GM23338 (cell line): ENCODE measurements at regions not wholly inside any gene's neighbourhood (a gene's known extent, or its start where the extent isn't known, plus 50 kb on each side); places are given as distances from the start of the nearest gene placed in this dataset.

Source experiments
- CREB1 ChIP-seq: fragments of 250-450 bp; sonication (Bioruptor Pico); IDR thresholded peaks from 2 replicates; pipeline ENCODE4 v1.5.0; 2020; ENCODE audit warnings: low read depth, mild to moderate bottlenecking, moderate library complexity
- EZH2 ChIP-seq: fragments of 200-600 bp; sonication (generic); IDR thresholded peaks from one replicate; pipeline ENCODE4 v1.8.0; 2017; ENCODE audit warnings: antibody characterized with exemption, mild to moderate bottlenecking, low read depth; ENCODE audit not compliant: unreplicated experiment
- EZH2phosphoT487 ChIP-seq: fragments of 200-600 bp; sonication (generic); IDR thresholded peaks from one replicate; pipeline ENCODE4 v1.8.1; 2018; ENCODE audit warnings: antibody characterized with exemption; ENCODE audit not compliant: unreplicated experiment
- JUNB ChIP-seq: IDR thresholded peaks from one replicate; pipeline ENCODE4 v1.6.1; 2016; ENCODE audit warnings: antibody characterized with exemption; ENCODE audit not compliant: unreplicated experiment
- NANOG ChIP-seq: IDR thresholded peaks from 2 replicates; pipeline ENCODE4 v1.6.1; 2016; ENCODE audit warnings: antibody characterized with exemption, borderline replicate concordance
- POLR2AphosphoS5 ChIP-seq: IDR thresholded peaks from 2 replicates; pipeline ENCODE4 v1.6.1; 2016; ENCODE audit warnings: antibody characterized with exemption, low read depth
- STAT1 ChIP-seq: IDR thresholded peaks from one replicate; pipeline ENCODE4 v1.6.1; 2016; ENCODE audit warnings: antibody characterized with exemption; ENCODE audit not compliant: unreplicated experiment
- ZNF114 ChIP-seq: fragments of 250-450 bp; sonication (Bioruptor Pico); IDR thresholded peaks from 2 replicates; pipeline ENCODE4 v1.5.0; 2020; ENCODE audit warnings: mild to moderate bottlenecking, moderate library complexity
- ZNF331 ChIP-seq: fragments of 250-450 bp; sonication (Bioruptor Pico); IDR thresholded peaks from 2 replicates; pipeline ENCODE4 v1.5.0; 2020; ENCODE audit warnings: low read depth, mild to moderate bottlenecking, moderate library complexity
- TF ChIP-seq, protein P1 (sequence below), 2 experiments: fragments of 200-600 bp in 1 of 2; sonication (generic) in 1 of 2; conservative IDR thresholded peaks; 2 replicates each; pipeline versions ENCODE4 v1.5.1 to v1.6.1; 2016 to 2017; ENCODE audit warnings: antibody characterized with exemption in 2 of 2, low read depth in 2 of 2, mild to moderate bottlenecking in 2 of 2, moderate library complexity in 1 of 2
- TF ChIP-seq, protein P2 (sequence below): IDR thresholded peaks from one replicate; pipeline ENCODE4 v1.6.1; 2018; ENCODE audit warnings: antibody characterized with exemption; ENCODE audit not compliant: unreplicated experiment
- TF ChIP-seq, protein P3 (sequence below): IDR thresholded peaks from 2 replicates; pipeline ENCODE4 v1.6.1; 2016; ENCODE audit warnings: antibody characterized with exemption
- TF ChIP-seq, protein P4 (sequence below): fragments of 250-450 bp; sonication (Bioruptor Pico); IDR thresholded peaks from 2 replicates; pipeline ENCODE4 v1.5.0; 2020; ENCODE audit warnings: mild to moderate bottlenecking, moderate library complexity

DNA sequence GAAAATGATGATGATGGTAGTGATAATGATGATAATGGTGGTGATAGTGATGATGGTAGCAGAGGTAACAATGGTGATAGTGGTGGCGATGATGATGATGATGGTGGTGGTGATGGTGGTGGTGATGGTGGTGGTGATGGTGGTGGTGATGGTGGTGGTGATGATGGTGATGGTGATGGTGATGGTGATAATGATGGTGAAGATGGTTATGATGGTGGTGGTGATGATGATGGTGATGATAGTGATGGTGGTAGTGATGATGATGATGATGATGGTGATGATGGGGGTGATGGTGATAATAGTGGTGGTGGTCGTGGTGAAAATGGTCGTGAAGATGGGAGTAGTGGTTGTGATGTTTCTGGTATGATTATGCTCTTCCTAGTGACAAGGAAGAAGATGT lies 581.8 kb downstream of the HS3ST4 start:
- TF ChIP-seq, protein P1, sequence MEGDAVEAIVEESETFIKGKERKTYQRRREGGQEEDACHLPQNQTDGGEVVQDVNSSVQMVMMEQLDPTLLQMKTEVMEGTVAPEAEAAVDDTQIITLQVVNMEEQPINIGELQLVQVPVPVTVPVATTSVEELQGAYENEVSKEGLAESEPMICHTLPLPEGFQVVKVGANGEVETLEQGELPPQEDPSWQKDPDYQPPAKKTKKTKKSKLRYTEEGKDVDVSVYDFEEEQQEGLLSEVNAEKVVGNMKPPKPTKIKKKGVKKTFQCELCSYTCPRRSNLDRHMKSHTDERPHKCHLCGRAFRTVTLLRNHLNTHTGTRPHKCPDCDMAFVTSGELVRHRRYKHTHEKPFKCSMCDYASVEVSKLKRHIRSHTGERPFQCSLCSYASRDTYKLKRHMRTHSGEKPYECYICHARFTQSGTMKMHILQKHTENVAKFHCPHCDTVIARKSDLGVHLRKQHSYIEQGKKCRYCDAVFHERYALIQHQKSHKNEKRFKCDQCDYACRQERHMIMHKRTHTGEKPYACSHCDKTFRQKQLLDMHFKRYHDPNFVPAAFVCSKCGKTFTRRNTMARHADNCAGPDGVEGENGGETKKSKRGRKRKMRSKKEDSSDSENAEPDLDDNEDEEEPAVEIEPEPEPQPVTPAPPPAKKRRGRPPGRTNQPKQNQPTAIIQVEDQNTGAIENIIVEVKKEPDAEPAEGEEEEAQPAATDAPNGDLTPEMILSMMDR (conservative IDR thresholded peaks at IDR 0.05; ENCODE audit: low read depth in 2 of 2) = no peak
- TF ChIP-seq, protein P2, sequence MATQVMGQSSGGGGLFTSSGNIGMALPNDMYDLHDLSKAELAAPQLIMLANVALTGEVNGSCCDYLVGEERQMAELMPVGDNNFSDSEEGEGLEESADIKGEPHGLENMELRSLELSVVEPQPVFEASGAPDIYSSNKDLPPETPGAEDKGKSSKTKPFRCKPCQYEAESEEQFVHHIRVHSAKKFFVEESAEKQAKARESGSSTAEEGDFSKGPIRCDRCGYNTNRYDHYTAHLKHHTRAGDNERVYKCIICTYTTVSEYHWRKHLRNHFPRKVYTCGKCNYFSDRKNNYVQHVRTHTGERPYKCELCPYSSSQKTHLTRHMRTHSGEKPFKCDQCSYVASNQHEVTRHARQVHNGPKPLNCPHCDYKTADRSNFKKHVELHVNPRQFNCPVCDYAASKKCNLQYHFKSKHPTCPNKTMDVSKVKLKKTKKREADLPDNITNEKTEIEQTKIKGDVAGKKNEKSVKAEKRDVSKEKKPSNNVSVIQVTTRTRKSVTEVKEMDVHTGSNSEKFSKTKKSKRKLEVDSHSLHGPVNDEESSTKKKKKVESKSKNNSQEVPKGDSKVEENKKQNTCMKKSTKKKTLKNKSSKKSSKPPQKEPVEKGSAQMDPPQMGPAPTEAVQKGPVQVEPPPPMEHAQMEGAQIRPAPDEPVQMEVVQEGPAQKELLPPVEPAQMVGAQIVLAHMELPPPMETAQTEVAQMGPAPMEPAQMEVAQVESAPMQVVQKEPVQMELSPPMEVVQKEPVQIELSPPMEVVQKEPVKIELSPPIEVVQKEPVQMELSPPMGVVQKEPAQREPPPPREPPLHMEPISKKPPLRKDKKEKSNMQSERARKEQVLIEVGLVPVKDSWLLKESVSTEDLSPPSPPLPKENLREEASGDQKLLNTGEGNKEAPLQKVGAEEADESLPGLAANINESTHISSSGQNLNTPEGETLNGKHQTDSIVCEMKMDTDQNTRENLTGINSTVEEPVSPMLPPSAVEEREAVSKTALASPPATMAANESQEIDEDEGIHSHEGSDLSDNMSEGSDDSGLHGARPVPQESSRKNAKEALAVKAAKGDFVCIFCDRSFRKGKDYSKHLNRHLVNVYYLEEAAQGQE = no peak
- TF ChIP-seq POLR2AphosphoS5 = no peak
- no peak for TF ChIP-seq EZH2phosphoT487
- no peak for TF ChIP-seq EZH2
- no peak for TF ChIP-seq ZNF331
- no peak for TF ChIP-seq JUNB
- no peak for TF ChIP-seq STAT1
- TF ChIP-seq CREB1 (CRISPR knock-in tag) = no peak
- TF ChIP-seq ZNF114 (CRISPR knock-in tag) = no peak
- no peak for TF ChIP-seq NANOG
- TF ChIP-seq, protein P3, sequence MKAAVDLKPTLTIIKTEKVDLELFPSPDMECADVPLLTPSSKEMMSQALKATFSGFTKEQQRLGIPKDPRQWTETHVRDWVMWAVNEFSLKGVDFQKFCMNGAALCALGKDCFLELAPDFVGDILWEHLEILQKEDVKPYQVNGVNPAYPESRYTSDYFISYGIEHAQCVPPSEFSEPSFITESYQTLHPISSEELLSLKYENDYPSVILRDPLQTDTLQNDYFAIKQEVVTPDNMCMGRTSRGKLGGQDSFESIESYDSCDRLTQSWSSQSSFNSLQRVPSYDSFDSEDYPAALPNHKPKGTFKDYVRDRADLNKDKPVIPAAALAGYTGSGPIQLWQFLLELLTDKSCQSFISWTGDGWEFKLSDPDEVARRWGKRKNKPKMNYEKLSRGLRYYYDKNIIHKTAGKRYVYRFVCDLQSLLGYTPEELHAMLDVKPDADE = no peak
- TF ChIP-seq, protein P4, sequence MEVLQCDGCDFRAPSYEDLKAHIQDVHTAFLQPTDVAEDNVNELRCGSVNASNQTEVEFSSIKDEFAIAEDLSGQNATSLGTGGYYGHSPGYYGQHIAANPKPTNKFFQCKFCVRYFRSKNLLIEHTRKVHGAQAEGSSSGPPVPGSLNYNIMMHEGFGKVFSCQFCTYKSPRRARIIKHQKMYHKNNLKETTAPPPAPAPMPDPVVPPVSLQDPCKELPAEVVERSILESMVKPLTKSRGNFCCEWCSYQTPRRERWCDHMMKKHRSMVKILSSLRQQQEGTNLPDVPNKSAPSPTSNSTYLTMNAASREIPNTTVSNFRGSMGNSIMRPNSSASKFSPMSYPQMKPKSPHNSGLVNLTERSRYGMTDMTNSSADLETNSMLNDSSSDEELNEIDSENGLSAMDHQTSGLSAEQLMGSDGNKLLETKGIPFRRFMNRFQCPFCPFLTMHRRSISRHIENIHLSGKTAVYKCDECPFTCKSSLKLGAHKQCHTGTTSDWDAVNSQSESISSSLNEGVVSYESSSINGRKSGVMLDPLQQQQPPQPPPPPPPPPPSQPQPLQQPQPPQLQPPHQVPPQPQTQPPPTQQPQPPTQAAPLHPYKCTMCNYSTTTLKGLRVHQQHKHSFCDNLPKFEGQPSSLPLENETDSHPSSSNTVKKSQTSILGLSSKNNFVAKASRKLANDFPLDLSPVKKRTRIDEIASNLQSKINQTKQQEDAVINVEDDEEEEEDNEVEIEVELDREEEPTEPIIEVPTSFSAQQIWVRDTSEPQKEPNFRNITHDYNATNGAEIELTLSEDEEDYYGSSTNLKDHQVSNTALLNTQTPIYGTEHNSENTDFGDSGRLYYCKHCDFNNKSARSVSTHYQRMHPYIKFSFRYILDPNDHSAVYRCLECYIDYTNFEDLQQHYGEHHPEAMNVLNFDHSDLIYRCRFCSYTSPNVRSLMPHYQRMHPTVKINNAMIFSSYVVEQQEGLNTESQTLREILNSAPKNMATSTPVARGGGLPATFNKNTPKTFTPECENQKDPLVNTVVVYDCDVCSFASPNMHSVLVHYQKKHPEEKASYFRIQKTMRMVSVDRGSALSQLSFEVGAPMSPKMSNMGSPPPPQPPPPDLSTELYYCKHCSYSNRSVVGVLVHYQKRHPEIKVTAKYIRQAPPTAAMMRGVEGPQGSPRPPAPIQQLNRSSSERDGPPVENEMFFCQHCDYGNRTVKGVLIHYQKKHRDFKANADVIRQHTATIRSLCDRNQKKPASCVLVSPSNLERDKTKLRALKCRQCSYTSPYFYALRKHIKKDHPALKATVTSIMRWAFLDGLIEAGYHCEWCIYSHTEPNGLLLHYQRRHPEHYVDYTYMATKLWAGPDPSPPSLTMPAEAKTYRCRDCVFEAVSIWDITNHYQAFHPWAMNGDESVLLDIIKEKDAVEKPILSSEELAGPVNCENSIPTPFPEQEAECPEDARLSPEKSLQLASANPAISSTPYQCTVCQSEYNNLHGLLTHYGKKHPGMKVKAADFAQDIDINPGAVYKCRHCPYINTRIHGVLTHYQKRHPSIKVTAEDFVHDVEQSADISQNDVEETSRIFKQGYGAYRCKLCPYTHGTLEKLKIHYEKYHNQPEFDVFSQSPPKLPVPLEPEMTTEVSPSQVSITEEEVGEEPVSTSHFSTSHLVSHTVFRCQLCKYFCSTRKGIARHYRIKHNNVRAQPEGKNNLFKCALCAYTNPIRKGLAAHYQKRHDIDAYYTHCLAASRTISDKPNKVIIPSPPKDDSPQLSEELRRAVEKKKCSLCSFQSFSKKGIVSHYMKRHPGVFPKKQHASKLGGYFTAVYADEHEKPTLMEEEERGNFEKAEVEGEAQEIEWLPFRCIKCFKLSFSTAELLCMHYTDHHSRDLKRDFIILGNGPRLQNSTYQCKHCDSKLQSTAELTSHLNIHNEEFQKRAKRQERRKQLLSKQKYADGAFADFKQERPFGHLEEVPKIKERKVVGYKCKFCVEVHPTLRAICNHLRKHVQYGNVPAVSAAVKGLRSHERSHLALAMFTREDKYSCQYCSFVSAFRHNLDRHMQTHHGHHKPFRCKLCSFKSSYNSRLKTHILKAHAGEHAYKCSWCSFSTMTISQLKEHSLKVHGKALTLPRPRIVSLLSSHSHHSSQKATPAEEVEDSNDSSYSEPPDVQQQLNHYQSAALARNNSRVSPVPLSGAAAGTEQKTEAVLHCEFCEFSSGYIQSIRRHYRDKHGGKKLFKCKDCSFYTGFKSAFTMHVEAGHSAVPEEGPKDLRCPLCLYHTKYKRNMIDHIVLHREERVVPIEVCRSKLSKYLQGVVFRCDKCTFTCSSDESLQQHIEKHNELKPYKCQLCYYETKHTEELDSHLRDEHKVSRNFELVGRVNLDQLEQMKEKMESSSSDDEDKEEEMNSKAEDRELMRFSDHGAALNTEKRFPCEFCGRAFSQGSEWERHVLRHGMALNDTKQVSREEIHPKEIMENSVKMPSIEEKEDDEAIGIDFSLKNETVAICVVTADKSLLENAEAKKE = no peak
